ENCODE measurements at regions not wholly inside any gene's neighbourhood (a gene's known extent, or its start where the extent isn't known, plus 50 kb on each side); places are given as distances from the start of the nearest gene placed in this dataset.
"Not testable (repeated sequence)": the region's sequence is repeated elsewhere in the genome, so short reads cannot be mapped to it uniquely, and the experiment has no call there.

GRCh38 chrX:83588409-83588808, 80.3 kb downstream of the POU3F4 start:
- Histone ChIP-seq H3K4me3 (no peak overlapping the region), H3K27ac (no peak overlapping the region), H3K36me3 (no peaks in the 10 kb centered on the region), H3K4me1 (no peaks in the 10 kb centered on the region), H3K9me3 (replicated peaks) (no peaks in the 10 kb centered on the region), H3K27me3 (no peaks in the 10 kb centered on the region)
- DNase-seq = no peak

- H3K9me3 ChIP-seq (replicated peaks) = no peaks in the 10 kb centered on the region
- H3K4me1 ChIP-seq = no peaks in the 10 kb centered on the region
- H3K27me3 ChIP-seq = no peaks in the 10 kb centered on the region
- DNase-seq = no peak
- no peaks in the 10 kb centered on the region for H3K36me3 ChIP-seq
- H3K4me3 ChIP-seq = no peak overlapping the region
- H3K27ac ChIP-seq = no peak overlapping the region
Observed at GRCh38 chrX:83593634-83594294, 85.7 kb downstream of the POU3F4 start.

- H3K27me3 ChIP-seq = no peaks in the 10 kb centered on the region
- no peak overlapping the region for H3K27ac ChIP-seq
- no peak for DNase-seq
- no peaks in the 10 kb centered on the region for H3K4me1 ChIP-seq
- H3K9me3 ChIP-seq (replicated peaks) = no peaks in the 10 kb centered on the region
- no peaks in the 10 kb centered on the region for H3K36me3 ChIP-seq
- H3K4me3 ChIP-seq = no peak overlapping the region
Observed at GRCh38 chrX:83630662-83631061, 122.6 kb downstream of the POU3F4 start.

DNA sequence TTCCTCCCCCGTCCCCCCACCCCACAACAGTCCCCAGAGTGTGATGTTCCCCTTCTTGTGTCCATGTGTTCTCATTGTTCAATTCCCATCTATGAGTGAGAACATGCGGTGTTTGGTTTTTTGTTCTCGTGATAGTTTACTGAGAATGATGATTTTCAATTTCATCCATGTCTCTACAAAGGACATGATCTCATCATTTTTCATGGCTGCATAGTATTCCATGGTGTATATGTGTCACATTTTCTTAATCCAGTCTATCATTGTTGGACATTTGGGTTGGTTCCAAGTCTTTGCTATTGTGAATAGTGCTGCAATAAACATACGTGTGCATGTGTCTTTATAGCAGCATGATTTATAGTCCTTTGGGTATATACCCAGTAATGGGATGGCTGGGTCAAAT, 141.6 kb downstream of the POU3F4 start:
- not testable (repeated sequence) for H3K36me3 ChIP-seq; H3K4me1 ChIP-seq; H3K9me3 ChIP-seq (replicated peaks); H3K27ac ChIP-seq; H3K4me3 ChIP-seq; DNase-seq; H3K27me3 ChIP-seq

DNA sequence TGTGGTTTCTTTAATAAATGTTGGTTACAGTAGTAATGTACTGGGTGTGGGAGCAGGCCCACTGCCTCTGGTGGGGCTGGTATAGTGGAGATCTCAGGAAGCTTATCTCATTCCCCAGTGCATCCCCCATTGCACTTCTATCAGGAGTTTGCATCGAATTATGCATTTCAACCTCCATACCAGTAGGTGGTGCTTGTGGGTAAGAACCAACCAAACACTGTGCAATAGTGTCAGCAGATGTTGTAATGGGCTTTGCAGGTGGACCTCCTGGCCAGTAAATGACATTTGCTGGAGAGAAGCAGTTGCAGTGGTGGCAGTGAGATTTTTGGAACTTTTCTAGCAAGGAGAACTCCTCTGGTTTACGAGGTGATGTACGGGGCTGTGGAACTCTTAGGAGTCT, 150.6 kb downstream of the POU3F4 start:
- no peak overlapping the region for H3K4me3 ChIP-seq
- no peaks in the 10 kb centered on the region for H3K9me3 ChIP-seq (replicated peaks)
- DNase-seq = peak in 1 of 2 experiments; percentile 21
- H3K4me1 ChIP-seq = no peaks in the 10 kb centered on the region
- no peaks in the 10 kb centered on the region for H3K36me3 ChIP-seq
- no peaks in the 10 kb centered on the region for H3K27me3 ChIP-seq
- no peak overlapping the region for H3K27ac ChIP-seq
